ENCODE measurements at regions not wholly inside any gene's neighbourhood (a gene's known extent, or its start where the extent isn't known, plus 50 kb on each side); places are given as distances from the start of the nearest gene placed in this dataset.
"Not testable (repeated sequence)": the region's sequence is repeated elsewhere in the genome, so short reads cannot be mapped to it uniquely, and the experiment has no call there.

DNA sequence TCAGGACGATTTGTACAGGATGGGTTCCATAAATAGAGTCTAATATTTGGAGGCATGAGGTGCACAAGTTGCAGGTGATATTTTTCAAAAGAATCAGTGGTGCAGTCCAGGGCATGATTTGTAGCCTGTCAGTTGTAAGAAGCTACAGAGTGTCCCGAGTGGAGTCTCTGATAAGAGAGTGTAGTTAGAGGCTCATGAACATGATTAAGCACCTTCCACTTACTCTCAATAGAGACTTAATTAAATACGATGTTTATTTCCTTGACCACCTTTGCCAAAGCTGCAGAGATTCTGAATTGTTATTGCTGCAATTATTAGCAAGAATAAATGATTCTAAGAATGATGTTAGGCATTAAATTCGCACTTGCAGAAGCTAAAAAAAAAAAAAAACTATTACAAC is 218.4 kb upstream of the LRTM1 start:
- 48 to 61% (median 59%) methylated on average over 4 of the region's 4 CpGs for WGBS, 5 donors
- no peak overlapping the region for H3K4me3 ChIP-seq
- H3K27ac ChIP-seq, result no peak overlapping the region
- H3K9me3 ChIP-seq, result no peaks in the 10 kb centered on the region
- intact Hi-C loops (cut with DNase I; ENCODE audit: low total_unique reads), result no loop called here
- H3K27me3 ChIP-seq (replicated peaks in 1 of 7), result no peaks in the 10 kb centered on the region
- no peaks in the 10 kb centered on the region for H3K36me3 ChIP-seq
- DNase-seq, result no peak
- no peak for TF ChIP-seq POLR2A (IDR thresholded peaks at IDR 0.05)
- no peaks in the 10 kb centered on the region for H3K4me1 ChIP-seq

GRCh38 chr3:55144015-55144673 is 216.3 kb upstream of the LRTM1 start:
- no peak for DNase-seq
- 69 to 81% (median 71%) methylated on average over 7 of the region's 7 CpGs for WGBS, 5 donors
- intact Hi-C loops (cut with DNase I; ENCODE audit: low total_unique reads), result no loop called here
- Histone ChIP-seq H3K27ac (no peak overlapping the region), H3K36me3 (no peaks in the 10 kb centered on the region), H3K4me1 (no peaks in the 10 kb centered on the region), H3K4me3 (no peak overlapping the region), H3K27me3 (replicated peaks in 1 of 7) (no peaks in the 10 kb centered on the region), H3K9me3 (no peaks in the 10 kb centered on the region)
- no peak for TF ChIP-seq POLR2A (IDR thresholded peaks at IDR 0.05)
- TF ChIP-seq POLR2AphosphoS5 (IDR thresholded peaks at IDR 0.05), result no peak
- TF ChIP-seq, protein P1, sequence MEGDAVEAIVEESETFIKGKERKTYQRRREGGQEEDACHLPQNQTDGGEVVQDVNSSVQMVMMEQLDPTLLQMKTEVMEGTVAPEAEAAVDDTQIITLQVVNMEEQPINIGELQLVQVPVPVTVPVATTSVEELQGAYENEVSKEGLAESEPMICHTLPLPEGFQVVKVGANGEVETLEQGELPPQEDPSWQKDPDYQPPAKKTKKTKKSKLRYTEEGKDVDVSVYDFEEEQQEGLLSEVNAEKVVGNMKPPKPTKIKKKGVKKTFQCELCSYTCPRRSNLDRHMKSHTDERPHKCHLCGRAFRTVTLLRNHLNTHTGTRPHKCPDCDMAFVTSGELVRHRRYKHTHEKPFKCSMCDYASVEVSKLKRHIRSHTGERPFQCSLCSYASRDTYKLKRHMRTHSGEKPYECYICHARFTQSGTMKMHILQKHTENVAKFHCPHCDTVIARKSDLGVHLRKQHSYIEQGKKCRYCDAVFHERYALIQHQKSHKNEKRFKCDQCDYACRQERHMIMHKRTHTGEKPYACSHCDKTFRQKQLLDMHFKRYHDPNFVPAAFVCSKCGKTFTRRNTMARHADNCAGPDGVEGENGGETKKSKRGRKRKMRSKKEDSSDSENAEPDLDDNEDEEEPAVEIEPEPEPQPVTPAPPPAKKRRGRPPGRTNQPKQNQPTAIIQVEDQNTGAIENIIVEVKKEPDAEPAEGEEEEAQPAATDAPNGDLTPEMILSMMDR (IDR thresholded peaks at IDR 0.05 in 8 of 11, conservative IDR thresholded peaks at IDR 0.05 in 3 of 11), result no peak

DNA sequence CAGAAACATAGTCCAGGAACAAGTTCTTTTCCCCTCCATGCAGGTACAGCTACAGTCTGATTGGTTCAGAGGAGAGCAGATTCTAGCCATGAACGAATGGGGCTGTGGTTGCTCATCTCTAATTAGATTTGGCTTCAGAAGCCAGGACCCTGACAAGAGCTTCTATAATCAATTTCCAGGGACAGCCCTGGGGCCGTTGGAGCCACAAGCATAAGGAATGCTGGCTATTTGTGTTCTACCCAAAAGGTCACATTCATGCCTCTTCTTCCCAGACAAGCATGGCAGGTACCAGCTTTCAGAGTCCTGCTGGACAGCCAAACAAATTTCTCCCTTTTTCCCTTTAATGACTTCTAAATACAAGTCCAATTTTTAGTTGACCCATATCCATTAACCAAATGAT is 215.5 kb upstream of the LRTM1 start:
- Histone ChIP-seq H3K27ac (no peak overlapping the region), H3K4me3 (no peak overlapping the region), H3K27me3 (replicated peaks in 1 of 7) (no peaks in the 10 kb centered on the region), H3K9me3 (no peaks in the 10 kb centered on the region), H3K36me3 (no peaks in the 10 kb centered on the region), H3K4me1 (no peaks in the 10 kb centered on the region)
- intact Hi-C loops (cut with DNase I; ENCODE audit: low total_unique reads), result no loop called here
- WGBS, 5 donors, result 34 to 73% (median 58%) methylated on average over 2 of the region's 2 CpGs
- no peak for DNase-seq
- no peak for TF ChIP-seq POLR2AphosphoS5 (IDR thresholded peaks at IDR 0.05)
- TF ChIP-seq, protein P1 (IDR thresholded peaks at IDR 0.05 in 8 of 11, conservative IDR thresholded peaks at IDR 0.05 in 3 of 11), result no peak
- no peak for TF ChIP-seq POLR2A (IDR thresholded peaks at IDR 0.05)

- intact Hi-C loops (cut with DNase I; ENCODE audit: low total_unique reads); H3K4me1 ChIP-seq; H3K9me3 ChIP-seq; DNase-seq; H3K4me3 ChIP-seq; H3K27me3 ChIP-seq (replicated peaks in 1 of 7); H3K27ac ChIP-seq; H3K36me3 ChIP-seq: not testable (repeated sequence)
- 90 to 95% (median 92%) methylated on average over 25 of the region's 25 CpGs for WGBS, 5 donors
These were observed 208.4 kb upstream of the LRTM1 start for GRCh38 chr3:55136291-55136690.

DNA sequence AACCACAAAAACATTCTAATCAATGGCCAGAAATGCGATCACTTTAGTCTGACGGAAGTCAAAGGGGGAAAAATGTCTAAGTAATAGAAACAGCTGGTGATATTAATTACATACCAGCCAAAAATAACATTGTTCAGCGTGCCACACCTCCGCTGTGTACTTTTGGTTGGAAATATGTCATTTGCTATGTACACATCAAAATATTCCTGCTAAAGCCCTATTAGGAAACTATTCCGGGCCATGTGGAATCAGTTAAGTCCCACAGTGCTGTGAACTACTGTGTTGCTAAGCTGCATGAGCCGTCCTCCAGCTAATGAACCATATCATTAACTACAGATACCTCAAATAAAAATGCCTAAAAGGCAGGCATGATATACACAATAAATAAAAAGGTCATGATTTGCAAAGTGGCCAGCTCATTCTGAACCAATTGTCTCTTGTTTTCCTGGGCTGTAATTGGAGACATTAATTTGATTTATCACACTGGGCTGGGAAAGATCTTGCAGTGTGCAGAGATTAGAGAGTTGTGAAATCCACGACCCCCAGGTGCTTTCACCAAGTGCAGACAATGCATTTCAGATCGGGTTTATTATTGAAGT is 200.5 kb upstream of the LRTM1 start:
- no peak for DNase-seq
- WGBS, 5 donors, result 51 to 55% (median 53%) methylated on average over 8 of the region's 8 CpGs
- TF ChIP-seq, protein P1 (IDR thresholded peaks at IDR 0.05 in 8 of 11, conservative IDR thresholded peaks at IDR 0.05 in 3 of 11), result no peak
- TF ChIP-seq POLR2A (IDR thresholded peaks at IDR 0.05), result no peak
- no peak for TF ChIP-seq POLR2AphosphoS5 (IDR thresholded peaks at IDR 0.05)
- Histone ChIP-seq H3K27me3 (replicated peaks in 1 of 7) (peaks cover 0 to 14% (median 0%) of the 10 kb centered on the region in 7 donors), H3K27ac (no peak overlapping the region), H3K4me3 (no peak overlapping the region), H3K36me3 (no peaks in the 10 kb centered on the region), H3K4me1 (no peaks in the 10 kb centered on the region), H3K9me3 (no peaks in the 10 kb centered on the region)
- intact Hi-C loops (cut with DNase I; ENCODE audit: low total_unique reads), result no loop called here

All from spleen (tissue), 11 donors.